Skeletal muscle tissue (tissue), 3 donors: ENCODE measurements at regions not wholly inside any gene's neighbourhood (a gene's known extent, or its start where the extent isn't known, plus 50 kb on each side); places are given as distances from the start of the nearest gene placed in this dataset.
"Not testable (repeated sequence)": the region's sequence is repeated elsewhere in the genome, so short reads cannot be mapped to it uniquely, and the experiment has no call there.

Experiments
- H3K27ac ChIP-seq: one replicate; pipeline ENCODE4 v1.7.0; 2013; ENCODE audit warnings: mild to moderate bottlenecking, low read depth, low read length, inconsistent platforms
- H3K27me3 ChIP-seq, 3 donors: one replicate each; pipeline ENCODE4 v1.7.0; 2013; ENCODE audit warnings: low read length in 3 of 3; ENCODE audit not compliant: control insufficient read depth in 3 of 3, insufficient read depth in 3 of 3
- H3K36me3 ChIP-seq, 3 donors: one replicate each; pipeline ENCODE4 v1.7.0; 2013; ENCODE audit warnings: low read length in 3 of 3; ENCODE audit not compliant: control insufficient read depth in 3 of 3, insufficient read depth in 3 of 3
- H3K4me1 ChIP-seq, 3 donors: one replicate each; pipeline ENCODE4 v1.7.0; 2013; ENCODE audit warnings: low read length in 3 of 3, mild to moderate bottlenecking in 3 of 3; ENCODE audit not compliant: control insufficient read depth in 3 of 3, insufficient read depth in 3 of 3
- H3K4me3 ChIP-seq, 3 donors: one replicate each; pipeline ENCODE4 v1.7.0; 2013; ENCODE audit warnings: low read length in 3 of 3
- H3K9ac ChIP-seq, 3 donors: one replicate each; pipeline ENCODE4 v1.7.0; 2013; ENCODE audit warnings: low read length in 3 of 3, mild to moderate bottlenecking in 3 of 3, moderate library complexity in 2 of 3, low read depth in 1 of 3
- H3K9me3 ChIP-seq, 3 donors: one replicate each; pipeline ENCODE4 v1.7.0; 2013; ENCODE audit warnings: low read length in 3 of 3; ENCODE audit not compliant: control insufficient read depth in 3 of 3
- donor health status: Osteomylitis.

- H3K4me3 ChIP-seq, H3K4me1 ChIP-seq, H3K27ac ChIP-seq: not testable (repeated sequence)
Observed at GRCh38 chr21:22818681-22819485, 1820.7 kb downstream of the NCAM2 start.

DNA sequence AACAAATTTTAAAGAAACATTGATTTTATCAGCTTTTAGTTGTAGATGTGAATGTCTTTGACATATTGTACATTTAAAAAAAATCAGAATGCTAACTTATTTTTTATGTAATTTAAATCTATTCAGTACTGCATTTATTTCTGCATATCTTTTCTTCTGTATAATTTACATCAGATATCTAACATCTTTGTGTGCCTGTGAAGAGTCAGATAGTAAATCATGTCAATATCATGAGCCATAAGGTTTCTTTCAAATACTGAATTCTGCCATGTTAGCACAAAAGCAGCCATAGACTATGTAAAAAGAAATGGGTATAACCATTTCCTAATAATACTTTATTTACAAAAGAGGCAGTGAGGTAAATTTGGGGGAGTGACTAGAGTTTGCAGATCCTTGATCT, 1829.2 kb downstream of the NCAM2 start:
- H3K36me3 ChIP-seq, result no peaks in the 10 kb centered on the region
- H3K4me3 ChIP-seq, result no peak overlapping the region
- H3K27ac ChIP-seq, result no peak overlapping the region
- H3K9ac ChIP-seq, result no peak overlapping the region
- H3K27me3 ChIP-seq, result no peaks in the 10 kb centered on the region
- peaks cover 0 to 9% (median 0%) of the 10 kb centered on the region in 3 donors for H3K9me3 ChIP-seq
- H3K4me1 ChIP-seq, result no peaks in the 10 kb centered on the region

More at GRCh38 chr21:22818681-22819485, 1820.7 kb downstream of the NCAM2 start:
- not testable (repeated sequence) for H3K9me3 ChIP-seq, H3K36me3 ChIP-seq, H3K27me3 ChIP-seq, H3K9ac ChIP-seq

GRCh38 chr21:22842875-22843274, 1844.7 kb downstream of the NCAM2 start:
- no peak overlapping the region for H3K9ac ChIP-seq

DNA sequence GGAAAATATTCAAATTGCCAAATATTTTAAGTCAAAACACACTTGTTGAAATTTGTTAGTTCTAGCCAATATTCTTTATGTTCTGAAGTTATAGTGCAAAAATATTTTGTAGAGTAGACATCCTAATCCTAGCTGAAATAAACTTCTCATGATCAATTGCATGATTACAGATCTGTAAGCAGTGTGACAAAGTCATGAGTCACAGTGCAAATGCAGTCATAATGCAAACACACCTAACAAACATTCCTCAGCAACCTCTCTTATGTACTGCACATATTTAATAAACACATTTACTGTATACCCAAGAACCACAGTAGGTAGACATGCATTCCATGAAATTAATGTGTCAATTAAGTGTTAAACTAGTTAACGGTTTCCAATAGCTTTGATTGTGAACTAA, 1857.4 kb downstream of the NCAM2 start:
- no peaks in the 10 kb centered on the region for H3K9me3 ChIP-seq
- no peaks in the 10 kb centered on the region for H3K27me3 ChIP-seq
- H3K4me1 ChIP-seq, result no peaks in the 10 kb centered on the region

More at GRCh38 chr21:22842875-22843274, 1844.7 kb downstream of the NCAM2 start:
- H3K36me3 ChIP-seq, result no peaks in the 10 kb centered on the region
- H3K27ac ChIP-seq, result no peak overlapping the region
- H3K9me3 ChIP-seq, result peaks cover 3 to 4% (median 4%) of the 10 kb centered on the region in 3 donors
- H3K4me3 ChIP-seq, result no peak overlapping the region
- no peaks in the 10 kb centered on the region for H3K27me3 ChIP-seq
- H3K4me1 ChIP-seq, result no peaks in the 10 kb centered on the region

GRCh38 chr21:22871692-22872091, 1873.5 kb downstream of the NCAM2 start:
- Histone ChIP-seq H3K36me3 (no peaks in the 10 kb centered on the region), H3K27ac (no peak overlapping the region), H3K4me1 (no peaks in the 10 kb centered on the region), H3K27me3 (no peaks in the 10 kb centered on the region), H3K9ac (no peak overlapping the region), H3K4me3 (no peak overlapping the region), H3K9me3 (peaks cover 0 to 4% (median 0%) of the 10 kb centered on the region in 3 donors)

More for the DNA sequence above, 1857.4 kb downstream of the NCAM2 start:
- Histone ChIP-seq H3K4me3 (no peak overlapping the region), H3K9ac (no peak overlapping the region), H3K27ac (no peak overlapping the region), H3K36me3 (no peaks in the 10 kb centered on the region)

GRCh38 chr21:22880573-22880972, 1882.4 kb downstream of the NCAM2 start:
- H3K27me3 ChIP-seq, result no peaks in the 10 kb centered on the region
- no peak overlapping the region for H3K4me3 ChIP-seq
- H3K27ac ChIP-seq, result no peak overlapping the region
- H3K4me1 ChIP-seq, result no peaks in the 10 kb centered on the region
- no peaks in the 10 kb centered on the region for H3K36me3 ChIP-seq
- no peak overlapping the region for H3K9ac ChIP-seq
- no peaks in the 10 kb centered on the region for H3K9me3 ChIP-seq

GRCh38 chr21:22881131-22881530, 1882.9 kb downstream of the NCAM2 start:
- Histone ChIP-seq H3K9me3 (no peaks in the 10 kb centered on the region), H3K9ac (no peak overlapping the region), H3K36me3 (no peaks in the 10 kb centered on the region)

GRCh38 chr21:22885079-22885478, 1886.9 kb downstream of the NCAM2 start:
- Histone ChIP-seq H3K9me3 (no peaks in the 10 kb centered on the region), H3K4me1 (no peaks in the 10 kb centered on the region), H3K27ac (no peak overlapping the region), H3K36me3 (no peaks in the 10 kb centered on the region), H3K4me3 (no peak overlapping the region), H3K9ac (no peak overlapping the region), H3K27me3 (no peaks in the 10 kb centered on the region)

More at GRCh38 chr21:22881131-22881530, 1882.9 kb downstream of the NCAM2 start:
- no peak overlapping the region for H3K27ac ChIP-seq
- no peaks in the 10 kb centered on the region for H3K4me1 ChIP-seq
- no peak overlapping the region for H3K4me3 ChIP-seq
- H3K27me3 ChIP-seq, result no peaks in the 10 kb centered on the region

DNA sequence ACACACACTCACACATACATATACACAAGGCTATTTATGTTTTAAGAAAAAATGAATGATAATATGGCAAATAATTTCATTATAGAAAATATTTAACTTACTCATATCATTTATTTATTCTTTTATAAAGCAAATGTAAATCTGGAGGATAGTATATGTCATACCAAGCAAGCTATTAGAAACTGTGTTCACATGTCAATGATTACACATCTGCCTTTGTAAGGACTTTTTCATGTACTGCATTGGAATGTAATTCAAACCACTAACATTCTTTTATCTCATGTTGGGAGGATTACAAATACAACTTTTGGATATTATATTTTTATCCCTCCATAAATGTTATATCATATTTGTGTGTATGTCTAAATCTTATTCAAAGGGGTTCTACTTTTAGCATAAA, 1887.4 kb downstream of the NCAM2 start:
- Histone ChIP-seq H3K27ac (no peak overlapping the region), H3K4me1 (no peaks in the 10 kb centered on the region), H3K9me3 (no peaks in the 10 kb centered on the region), H3K27me3 (no peaks in the 10 kb centered on the region), H3K9ac (no peak overlapping the region), H3K4me3 (no peak overlapping the region), H3K36me3 (no peaks in the 10 kb centered on the region)

- Histone ChIP-seq H3K4me1 (no peaks in the 10 kb centered on the region), H3K27ac (no peak overlapping the region), H3K36me3 (no peaks in the 10 kb centered on the region), H3K9me3 (no peaks in the 10 kb centered on the region), H3K4me3 (no peak overlapping the region), H3K9ac (no peak overlapping the region), H3K27me3 (no peaks in the 10 kb centered on the region)
Observed at GRCh38 chr21:22889445-22889844, 1891.2 kb downstream of the NCAM2 start.
